Thyroid gland (tissue), 4 donors: ENCODE measurements at regions not wholly inside any gene's neighbourhood (a gene's known extent, or its start where the extent isn't known, plus 50 kb on each side); places are given as distances from the start of the nearest gene placed in this dataset.

Experiments
- DNase-seq, 2 donors: peaks; one replicate each; pipeline ENCODE4 v3.0.0-alpha.2; 2019
- H3K27ac ChIP-seq, 3 donors: fragments of 200-600 bp; sonication (generic); 1 replicate in 2 of 3; 2 replicates in 1 of 3; pipeline ENCODE4 v1.5.1; 2016 to 2019; ENCODE audit warnings: mild to moderate bottlenecking in 1 of 3, moderate library complexity in 1 of 3
- H3K27me3 ChIP-seq: fragments of 200-600 bp; sonication (generic); one replicate; pipeline ENCODE4 v1.5.1; 2019
- H3K36me3 ChIP-seq, 2 donors: fragments of 200-600 bp; sonication (generic); one replicate each; pipeline ENCODE4 v1.5.1; 2016 to 2019
- H3K4me1 ChIP-seq, 2 donors: fragments of 200-600 bp; sonication (generic); one replicate each; pipeline ENCODE4 v1.5.1; 2017 to 2019
- H3K4me3 ChIP-seq, 3 donors: fragments of 200-600 bp; sonication (generic); replicated peaks in 1 of 3; 1 replicate in 2 of 3; 2 replicates in 1 of 3; pipeline ENCODE4 v1.5.1; 2016; ENCODE audit warnings: mild to moderate bottlenecking in 1 of 3
- H3K9me3 ChIP-seq: fragments of 200-600 bp; sonication (generic); one replicate; pipeline ENCODE4 v1.5.1; 2017
- CTCF ChIP-seq, 6 experiments: fragments of 200-600 bp in 3 of 6; fragments of 450-650 bp in 3 of 6; sonication (generic) in 3 of 6; IDR thresholded peaks; one replicate each; pipeline ENCODE4 v1.5.1; 2016 to 2019; ENCODE audit warnings: antibody characterized with exemption in 6 of 6, mild to moderate bottlenecking in 2 of 6, inconsistent platforms in 1 of 6, moderate library complexity in 1 of 6
- POLR2A ChIP-seq, 2 donors: fragments of 450-650 bp; IDR thresholded peaks; one replicate each; pipeline ENCODE4 v1.6.1; 2017; ENCODE audit warnings: antibody characterized with exemption in 2 of 2, mild to moderate bottlenecking in 2 of 2, moderate library complexity in 1 of 2
- WGBS, 2 donors: methylation state at CpG; one replicate each; pipeline ENCODE4 v1.1.5; 2017; 5-methylcytosine and 5-hydroxymethylcytosine counted together
- intact Hi-C: fragments of 100-400 bp; cut with DNase I; formaldehyde crosslinking; loops from one replicate; pipeline ENCODE4 v1.15.1; 2023

GRCh38 chr9:8183618-8184017, 384.0 kb upstream of the DMAC1 start:
- intact Hi-C loops, result no loop called here
- H3K36me3 ChIP-seq, result no peaks in the 10 kb centered on the region
- H3K27me3 ChIP-seq, result no peaks in the 10 kb centered on the region
- TF ChIP-seq POLR2A (IDR thresholded peaks at IDR 0.05), result no peak
- TF ChIP-seq CTCF (IDR thresholded peaks at IDR 0.05), result no peak
- H3K27ac ChIP-seq, result no peak overlapping the region
- 71 to 74% methylated on average over 3 of the region's 3 CpGs for WGBS, 2 donors
- DNase-seq, result no peak
- no peaks in the 10 kb centered on the region for H3K9me3 ChIP-seq
- H3K4me3 ChIP-seq, result no peak overlapping the region
- H3K4me1 ChIP-seq, result no peaks in the 10 kb centered on the region

GRCh38 chr9:8179381-8180053, 379.9 kb upstream of the DMAC1 start:
- TF ChIP-seq POLR2A (IDR thresholded peaks at IDR 0.05) (no peak), CTCF (IDR thresholded peaks at IDR 0.05) (no peak)
- no peak for DNase-seq
- H3K27ac ChIP-seq, result no peak overlapping the region
- intact Hi-C loops, result no loop called here
- no peaks in the 10 kb centered on the region for H3K4me1 ChIP-seq
- no peak overlapping the region for H3K4me3 ChIP-seq
- H3K36me3 ChIP-seq, result no peaks in the 10 kb centered on the region
- H3K9me3 ChIP-seq, result no peaks in the 10 kb centered on the region
- 56 to 65% methylated on average over 3 of the region's 3 CpGs for WGBS, 2 donors
- H3K27me3 ChIP-seq, result no peaks in the 10 kb centered on the region

GRCh38 chr9:8172000-8172399, 372.4 kb upstream of the DMAC1 start:
- no peaks in the 10 kb centered on the region for H3K9me3 ChIP-seq
- TF ChIP-seq CTCF (IDR thresholded peaks at IDR 0.05) (no peak), POLR2A (IDR thresholded peaks at IDR 0.05) (no peak)

GRCh38 chr9:8168916-8169438, 369.4 kb upstream of the DMAC1 start:
- intact Hi-C loops, result no loop called here
- 57 to 62% methylated on average over 2 of the region's 2 CpGs for WGBS, 2 donors
- no peak overlapping the region for H3K4me3 ChIP-seq
- H3K36me3 ChIP-seq, result no peaks in the 10 kb centered on the region
- no peaks in the 10 kb centered on the region for H3K9me3 ChIP-seq
- H3K4me1 ChIP-seq, result no peaks in the 10 kb centered on the region
- TF ChIP-seq POLR2A (IDR thresholded peaks at IDR 0.05), result no peak
- TF ChIP-seq CTCF (IDR thresholded peaks at IDR 0.05), result no peak
- DNase-seq, result no peak
- no peaks in the 10 kb centered on the region for H3K27me3 ChIP-seq
- no peak overlapping the region for H3K27ac ChIP-seq

More at GRCh38 chr9:8172000-8172399, 372.4 kb upstream of the DMAC1 start:
- DNase-seq, result no peak
- intact Hi-C loops, result no loop called here
- Histone ChIP-seq H3K4me3 (no peak overlapping the region), H3K27me3 (no peaks in the 10 kb centered on the region), H3K4me1 (no peaks in the 10 kb centered on the region), H3K36me3 (no peaks in the 10 kb centered on the region), H3K27ac (no peak overlapping the region)
- WGBS, 2 donors, result 85 to 88% methylated on average over 2 of the region's 2 CpGs

- no peak for DNase-seq
- no peak overlapping the region for H3K27ac ChIP-seq
- TF ChIP-seq POLR2A (IDR thresholded peaks at IDR 0.05) (no peak), CTCF (IDR thresholded peaks at IDR 0.05) (no peak)
- no peaks in the 10 kb centered on the region for H3K27me3 ChIP-seq
- no peaks in the 10 kb centered on the region for H3K36me3 ChIP-seq
- intact Hi-C loops, result no loop called here
- H3K9me3 ChIP-seq, result no peaks in the 10 kb centered on the region
- H3K4me1 ChIP-seq, result no peaks in the 10 kb centered on the region
- no peak overlapping the region for H3K4me3 ChIP-seq
- WGBS, 2 donors, result 81 to 89% methylated on average over 1 of the region's 1 CpG
Observed at GRCh38 chr9:8160787-8161186, 361.2 kb upstream of the DMAC1 start.
